ENCODE measurements at regions not wholly inside any gene's neighbourhood (a gene's known extent, or its start where the extent isn't known, plus 50 kb on each side); places are given as distances from the start of the nearest gene placed in this dataset.

DNA sequence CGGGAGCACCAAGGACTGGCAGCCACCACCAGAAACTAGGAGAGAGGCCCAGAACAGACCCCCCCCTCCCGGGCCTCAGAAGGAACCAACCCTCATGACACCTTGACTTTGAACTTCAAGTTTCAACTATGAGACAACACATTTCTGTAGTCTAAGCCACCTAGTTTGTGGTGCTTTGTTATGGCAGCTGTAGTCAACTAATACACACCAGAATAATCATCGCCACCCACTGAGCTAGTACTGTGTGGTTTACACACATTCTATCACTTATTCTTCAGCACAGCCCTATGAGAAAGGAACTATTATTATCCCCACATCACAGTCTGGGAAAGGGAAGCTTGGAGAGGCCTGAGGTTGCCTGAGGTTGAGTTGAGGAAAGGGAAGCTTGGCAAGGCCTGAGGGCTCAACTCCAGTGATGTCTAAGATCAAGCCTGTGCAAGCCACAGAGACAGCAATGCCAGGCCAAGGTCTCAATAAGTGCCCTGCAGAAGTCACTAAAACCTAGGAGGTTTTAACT lies 126.6 kb downstream of the FHDC1 start:
- no peak for TF ChIP-seq CTCF (IDR thresholded peaks at IDR 0.05; ENCODE audit: insufficient read depth, low read depth, low read length)
- DNase-seq (ENCODE audit: low read depth): no peak
- Histone ChIP-seq H3K36me3 (ENCODE audit: control insufficient read depth, insufficient read depth, low read length) (no peaks in the 10 kb centered on the region), H3K27me3 (ENCODE audit: control insufficient read depth, insufficient read depth, low read length) (peaks cover 7% of the 10 kb centered on the region), H3K4me3 (ENCODE audit: low read depth, low read length) (no peak overlapping the region)
- POLR2A ChIA-PET: no interaction called here
- CTCF ChIA-PET: interaction anchor here (2.4 kb wide), 1 partner anchor 20 kb away, joined by 8 read pairs; no protein-coding TSS in a partner anchor

DNA sequence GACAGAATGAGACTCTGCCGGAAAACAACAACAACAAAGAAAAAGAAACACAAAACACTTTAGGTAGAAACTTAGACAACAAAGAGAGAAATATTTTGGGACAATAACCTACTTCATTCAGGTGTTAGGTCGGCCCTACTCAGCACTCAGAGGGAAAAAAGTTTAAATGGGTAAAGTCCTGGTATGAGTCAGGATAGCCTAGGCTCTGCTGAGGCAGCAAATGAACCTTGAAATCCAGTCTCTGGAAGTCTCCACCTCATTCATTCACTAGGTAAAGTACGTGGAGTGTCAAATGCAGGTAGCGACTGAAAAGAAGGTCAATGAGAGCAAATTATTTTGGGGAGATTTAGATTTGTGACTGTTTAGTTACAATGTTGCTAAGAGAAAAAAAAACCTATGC lies 127.4 kb downstream of the FHDC1 start:
- ChIA-PET CTCF (interaction anchor here (1.6 kb wide), 1 partner anchor 18 kb away, joined by 4 read pairs; no protein-coding TSS in a partner anchor), POLR2A (no interaction called here)
- Histone ChIP-seq H3K4me3 (ENCODE audit: low read depth, low read length) (no peak overlapping the region), H3K27me3 (ENCODE audit: control insufficient read depth, insufficient read depth, low read length) (peaks cover 7% of the 10 kb centered on the region), H3K36me3 (ENCODE audit: control insufficient read depth, insufficient read depth, low read length) (no peaks in the 10 kb centered on the region)
- no peak for TF ChIP-seq CTCF (IDR thresholded peaks at IDR 0.05; ENCODE audit: insufficient read depth, low read depth, low read length)
- no peak for DNase-seq (ENCODE audit: low read depth)

GRCh38 chr4:153064571-153064970 lies 128.4 kb downstream of the FHDC1 start:
- TF ChIP-seq CTCF (IDR thresholded peaks at IDR 0.05; ENCODE audit: insufficient read depth, low read depth, low read length): no peak
- POLR2A ChIA-PET: no interaction called here
- CTCF ChIA-PET: interaction anchor here (1.3 to 1.6 kb wide), 2 partner anchors 8 to 17 kb away, joined by 4 to 5 read pairs; no protein-coding TSS in a partner anchor
- Histone ChIP-seq H3K4me3 (ENCODE audit: low read depth, low read length) (no peak overlapping the region), H3K27me3 (ENCODE audit: control insufficient read depth, insufficient read depth, low read length) (peaks cover 6% of the 10 kb centered on the region), H3K36me3 (ENCODE audit: control insufficient read depth, insufficient read depth, low read length) (no peaks in the 10 kb centered on the region)
- no peak for DNase-seq (ENCODE audit: low read depth)

GRCh38 chr4:153065276-153065675 lies 129.2 kb downstream of the FHDC1 start:
- CTCF ChIA-PET: interaction anchor here (1.3 to 1.6 kb wide), 2 partner anchors 9 to 16 kb away, joined by 4 to 5 read pairs; no protein-coding TSS in a partner anchor
- no peak for TF ChIP-seq CTCF (IDR thresholded peaks at IDR 0.05; ENCODE audit: insufficient read depth, low read depth, low read length)
- Histone ChIP-seq H3K27me3 (ENCODE audit: control insufficient read depth, insufficient read depth, low read length) (peaks cover 2% of the 10 kb centered on the region), H3K4me3 (ENCODE audit: low read depth, low read length) (no peak overlapping the region), H3K36me3 (ENCODE audit: control insufficient read depth, insufficient read depth, low read length) (no peaks in the 10 kb centered on the region)
- POLR2A ChIA-PET: no interaction called here
- DNase-seq (ENCODE audit: low read depth): no peak

DNA sequence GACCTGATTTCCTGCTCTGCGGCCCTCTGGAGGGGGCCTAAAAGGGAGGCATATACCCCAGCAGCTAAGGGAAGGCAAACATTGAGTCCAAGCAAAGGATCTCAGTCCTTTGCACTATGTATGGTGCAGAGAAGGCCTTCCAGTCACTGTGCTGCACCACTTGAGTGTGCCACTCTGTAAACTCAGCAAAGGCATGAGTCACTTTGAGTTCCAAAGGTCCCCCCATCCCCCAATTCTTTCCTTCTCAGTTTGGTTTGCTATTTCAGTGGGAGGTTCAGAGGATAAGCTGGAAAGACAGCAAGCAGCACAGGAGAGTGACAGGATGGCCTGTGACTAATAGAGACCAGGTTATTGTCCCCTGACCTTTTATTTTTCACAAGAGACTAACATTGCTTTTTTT lies 131.3 kb downstream of the FHDC1 start:
- H3K36me3 ChIP-seq (ENCODE audit: control insufficient read depth, insufficient read depth, low read length): no peaks in the 10 kb centered on the region
- ChIA-PET POLR2A (no interaction called here), CTCF (interaction anchor here (1.0 kb wide), 1 partner anchor 22 kb away, joined by 3 read pairs; no protein-coding TSS in a partner anchor)
- no peaks in the 10 kb centered on the region; the same call in 1 of the 2 replicates for H3K27me3 ChIP-seq (ENCODE audit: control insufficient read depth, insufficient read depth, low read length)
- no peak overlapping the region for H3K4me3 ChIP-seq (ENCODE audit: low read depth, low read length)
- DNase-seq (ENCODE audit: low read depth): no peak
- TF ChIP-seq CTCF (IDR thresholded peaks at IDR 0.05; ENCODE audit: insufficient read depth, low read depth, low read length): no peak

Measured in BJ (cell line).